ENCODE measurements at regions not wholly inside any gene's neighbourhood (a gene's known extent, or its start where the extent isn't known, plus 50 kb on each side); places are given as distances from the start of the nearest gene placed in this dataset.

GRCh38 chrX:129077424-129078170, 445.7 kb downstream of the SMARCA1 start:
- ATAC-seq: no peak

DNA sequence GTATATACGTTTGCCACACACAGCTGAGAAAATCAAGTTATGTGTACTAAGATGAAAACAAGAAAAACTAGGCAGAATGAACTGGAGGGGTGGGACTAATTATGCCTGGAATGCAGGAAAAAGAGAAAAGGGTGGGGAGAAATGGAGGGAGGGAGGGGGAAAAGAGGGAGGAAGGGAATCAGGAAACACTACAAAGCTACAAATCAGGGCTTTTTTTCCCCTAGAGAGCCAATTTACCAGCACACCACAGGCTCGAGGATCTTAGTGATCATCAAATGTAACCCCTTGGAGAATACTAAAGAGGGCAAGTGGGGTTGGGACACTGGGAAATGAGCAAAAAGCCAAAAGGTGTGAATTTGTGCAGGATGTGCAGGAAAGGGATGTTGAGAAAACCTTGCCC, 451.9 kb downstream of the SMARCA1 start:
- ATAC-seq: no peak

DNA sequence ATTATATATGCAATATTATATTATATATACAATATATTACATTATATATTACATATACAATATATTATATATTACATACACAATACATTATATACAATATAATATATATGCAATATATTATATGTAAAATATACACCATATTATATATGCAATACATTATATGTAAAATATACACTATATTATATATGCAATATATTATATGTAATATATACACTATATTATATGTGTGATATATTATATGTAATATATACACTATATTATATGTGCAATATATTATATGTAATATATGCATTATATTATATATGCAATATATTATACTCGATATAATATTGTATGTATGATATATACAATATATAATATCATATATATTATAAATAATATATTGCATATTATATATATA, 457.4 kb downstream of the SMARCA1 start:
- no peak for ATAC-seq

GRCh38 chrX:129058405-129058804, 464.9 kb downstream of the SMARCA1 start:
- ATAC-seq: no peak

GRCh38 chrX:129043138-129043537, 480.2 kb downstream of the SMARCA1 start:
- no peak for ATAC-seq

GRCh38 chrX:129041319-129041718, 482.0 kb downstream of the SMARCA1 start:
- no peak for ATAC-seq

- no peak for ATAC-seq
These were observed 483.2 kb downstream of the SMARCA1 start for GRCh38 chrX:129040124-129040523.

DNA sequence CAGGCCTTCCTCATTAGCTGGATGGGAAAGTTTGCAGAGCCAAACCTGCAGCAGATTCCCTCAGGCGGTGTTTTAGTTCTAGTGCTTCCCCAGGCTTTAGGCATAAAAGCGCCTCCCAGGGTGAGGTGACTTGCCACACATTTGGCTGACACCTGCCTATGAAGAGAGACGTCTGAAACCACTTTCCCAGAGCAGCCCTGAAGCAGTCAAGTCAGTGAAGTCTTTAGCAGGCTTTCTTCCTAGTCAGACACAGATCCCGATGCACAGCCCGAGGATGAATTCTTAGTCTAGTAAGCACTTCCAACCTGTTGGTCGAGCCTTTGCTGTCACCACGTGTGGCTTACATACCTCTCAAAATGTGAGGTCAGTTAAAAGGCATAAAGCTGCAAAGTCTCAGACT, 484.1 kb downstream of the SMARCA1 start:
- no peak for ATAC-seq

DNA sequence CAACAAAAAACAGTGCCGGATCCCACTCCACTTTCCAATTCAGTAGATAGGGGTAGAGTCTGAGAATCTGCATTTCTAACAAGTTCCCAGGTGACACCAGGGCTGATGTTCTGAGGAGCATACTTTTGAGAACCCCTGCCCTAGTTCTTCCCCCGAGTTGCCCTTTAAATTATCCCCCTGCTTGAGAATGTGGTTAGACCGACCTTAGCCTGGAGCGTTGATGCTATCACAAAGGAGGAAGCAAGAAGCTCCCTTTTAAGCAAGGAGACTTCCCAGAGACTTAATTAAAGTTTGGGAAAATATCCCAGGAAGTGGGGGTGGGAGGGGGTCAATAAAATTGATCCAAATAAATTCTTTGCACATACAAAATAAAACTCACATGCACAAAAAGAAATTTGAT, 485.9 kb downstream of the SMARCA1 start:
- no peak for ATAC-seq

- no peak for ATAC-seq
These were observed 488.1 kb downstream of the SMARCA1 start for GRCh38 chrX:129035180-129035579.

DNA sequence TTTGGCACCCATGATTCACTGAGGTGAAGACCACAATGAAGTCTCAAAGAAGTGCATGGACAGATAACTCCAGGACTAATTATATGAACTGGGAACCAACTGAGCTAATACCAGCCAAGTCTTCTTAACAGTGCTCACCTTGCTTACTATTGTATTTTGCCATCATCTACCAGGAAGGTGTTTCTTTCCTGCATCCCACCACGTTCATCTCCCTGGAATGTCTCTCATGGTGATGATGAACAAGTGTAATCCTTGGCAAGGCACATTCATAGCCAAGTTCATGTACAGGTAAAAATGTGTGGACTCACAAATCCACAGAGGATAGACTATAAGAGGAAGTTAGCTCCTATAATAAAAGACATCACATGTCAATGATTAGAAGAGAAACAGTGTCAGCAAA, 489.1 kb downstream of the SMARCA1 start:
- ATAC-seq: no peak

- ATAC-seq: no peak
These were observed 497.1 kb downstream of the SMARCA1 start for GRCh38 chrX:129026202-129026601.

GRCh38 chrX:129025376-129025775, 497.9 kb downstream of the SMARCA1 start:
- no peak for ATAC-seq

GRCh38 chrX:129019412-129019811, 503.9 kb downstream of the SMARCA1 start:
- no peak for ATAC-seq

DNA sequence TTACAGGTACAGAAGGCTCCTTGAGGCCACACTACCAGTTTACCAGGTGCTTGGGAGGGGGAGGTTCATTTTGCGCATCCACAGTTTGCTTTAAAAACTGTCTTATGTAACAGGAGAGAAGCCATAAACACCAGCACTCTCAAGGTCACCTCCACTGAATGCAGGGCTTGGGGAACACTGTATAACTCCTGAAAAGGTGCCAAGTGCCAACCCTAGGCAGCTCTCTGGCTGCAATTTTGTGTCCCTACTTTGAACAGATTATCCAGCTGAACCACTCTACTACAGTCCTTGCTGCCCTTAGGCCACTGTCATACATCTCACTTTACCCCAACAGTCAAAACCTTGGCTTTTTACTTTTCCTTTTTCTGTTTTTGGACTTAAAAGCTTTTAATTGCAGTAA, 507.9 kb downstream of the SMARCA1 start:
- ATAC-seq: no peak

GRCh38 chrX:129013574-129013973, 509.7 kb downstream of the SMARCA1 start:
- no peak for ATAC-seq

GRCh38 chrX:129007631-129008030, 515.7 kb downstream of the SMARCA1 start:
- ATAC-seq: no peak

- no peak for ATAC-seq
These were observed 516.8 kb downstream of the SMARCA1 start for GRCh38 chrX:129006491-129006890.

- ATAC-seq: no peak
These were observed 522.5 kb downstream of the SMARCA1 start for GRCh38 chrX:129000797-129001196.

- ATAC-seq: no peak
These were observed 523.3 kb downstream of the SMARCA1 start for GRCh38 chrX:129000018-129000417.

- no peak for ATAC-seq
These were observed 531.0 kb downstream of the SMARCA1 start for GRCh38 chrX:128992107-128992971.

DNA sequence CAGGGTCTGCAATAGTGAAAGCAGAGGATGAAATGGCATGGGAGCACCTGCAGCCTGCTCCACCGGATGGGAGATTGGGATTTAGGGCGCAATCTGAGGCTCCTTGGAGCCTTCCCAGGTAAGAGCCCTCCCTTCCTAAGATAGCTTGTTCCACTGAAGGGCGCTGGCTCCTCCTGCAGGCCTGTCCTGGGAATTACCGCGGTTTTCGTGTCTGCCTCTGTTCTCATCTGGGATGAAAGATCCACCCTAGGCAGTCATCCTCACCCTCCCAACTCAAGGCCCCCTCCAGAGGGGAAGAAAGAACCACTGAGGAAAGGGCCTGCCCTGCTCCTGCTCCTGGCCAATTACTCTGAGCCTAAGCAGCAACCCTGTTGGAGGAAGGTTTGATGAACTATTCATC, 547.5 kb downstream of the SMARCA1 start:
- ATAC-seq: peak; percentile 63

GRCh38 chrX:128973033-128973432, 550.3 kb downstream of the SMARCA1 start:
- ATAC-seq: no peak

GRCh38 chrX:128961290-128961689, 562.0 kb downstream of the SMARCA1 start:
- no peak for ATAC-seq

Measured in esophagus mucosa (tissue), 1 donor.